HL-60/S4 treated with retinoic acid at 250 ng/mL for 4 days and 3 days (cell line): ENCODE measurements at regions not wholly inside any gene's neighbourhood (a gene's known extent, or its start where the extent isn't known, plus 50 kb on each side); places are given as distances from the start of the nearest gene placed in this dataset.

Source experiments
- in situ Hi-C: fragments of 300-500 bp; cut with MboI; formaldehyde crosslinking; loops from 2 replicates; pipeline ENCODE4 v1.7.0; 2022; ENCODE audit warnings: low sequenced_read_pairs

GRCh38 chr1:181413195-181413815 lies 70.0 kb upstream of the CACNA1E start:
- in situ Hi-C loops: loop anchor here (10.0 kb wide), 1 partner anchor 209 kb away; no protein-coding TSS in a partner anchor

GRCh38 chr1:181413836-181414235 lies 69.5 kb upstream of the CACNA1E start:
- in situ Hi-C loops: loop anchor here (10.0 kb wide), 1 partner anchor 209 kb away; no protein-coding TSS in a partner anchor

- in situ Hi-C loops: loop anchor here (10.0 kb wide), 1 partner anchor 212 kb away; no protein-coding TSS in a partner anchor
Observed at GRCh38 chr1:181416268-181416860, 67.0 kb upstream of the CACNA1E start.

GRCh38 chr1:181417915-181418314 lies 65.4 kb upstream of the CACNA1E start:
- in situ Hi-C loops: loop anchor here (10.0 kb wide), 1 partner anchor 213 kb away; no protein-coding TSS in a partner anchor

GRCh38 chr1:181423301-181423918 lies 59.9 kb upstream of the CACNA1E start:
- in situ Hi-C loops: no loop called here

- in situ Hi-C loops: no loop called here
Observed at GRCh38 chr1:181424786-181425403, 58.4 kb upstream of the CACNA1E start.

- in situ Hi-C loops: no loop called here
Observed at GRCh38 chr1:181425566-181425965, 57.8 kb upstream of the CACNA1E start.

- in situ Hi-C loops: no loop called here
Observed at GRCh38 chr1:181429462-181429861, 53.9 kb upstream of the CACNA1E start.

GRCh38 chr1:181430015-181430885 lies 53.1 kb upstream of the CACNA1E start:
- in situ Hi-C loops: no loop called here
